Rectal smooth muscle tissue (tissue), 1 donor: ENCODE measurements at regions not wholly inside any gene's neighbourhood (a gene's known extent, or its start where the extent isn't known, plus 50 kb on each side); places are given as distances from the start of the nearest gene placed in this dataset.

ENCODE experiments used
- H3K27ac ChIP-seq: one replicate; pipeline ENCODE4 v1.7.0; 2013; ENCODE audit warnings: low read depth, low read length, inconsistent platforms
- H3K27me3 ChIP-seq: one replicate; pipeline ENCODE4 v1.7.0; 2013; ENCODE audit warnings: low read length; ENCODE audit not compliant: control insufficient read depth, insufficient read depth
- H3K36me3 ChIP-seq: one replicate; pipeline ENCODE4 v1.7.0; 2013; ENCODE audit warnings: low read length; ENCODE audit not compliant: control insufficient read depth, insufficient read depth
- H3K4me1 ChIP-seq: one replicate; pipeline ENCODE4 v1.7.0; 2013; ENCODE audit warnings: low read length; ENCODE audit not compliant: control insufficient read depth, insufficient read depth
- H3K4me3 ChIP-seq: one replicate; pipeline ENCODE4 v1.7.0; 2013; ENCODE audit warnings: low read length
- H3K9ac ChIP-seq: one replicate; pipeline ENCODE4 v1.7.0; 2013; ENCODE audit warnings: low read length

- H3K4me3 ChIP-seq: no peak overlapping the region
- no peaks in the 10 kb centered on the region for H3K27me3 ChIP-seq
- H3K36me3 ChIP-seq: no peaks in the 10 kb centered on the region
These were observed 99.8 kb upstream of the COPS8 start for GRCh38 chr2:236985761-236986339.

DNA sequence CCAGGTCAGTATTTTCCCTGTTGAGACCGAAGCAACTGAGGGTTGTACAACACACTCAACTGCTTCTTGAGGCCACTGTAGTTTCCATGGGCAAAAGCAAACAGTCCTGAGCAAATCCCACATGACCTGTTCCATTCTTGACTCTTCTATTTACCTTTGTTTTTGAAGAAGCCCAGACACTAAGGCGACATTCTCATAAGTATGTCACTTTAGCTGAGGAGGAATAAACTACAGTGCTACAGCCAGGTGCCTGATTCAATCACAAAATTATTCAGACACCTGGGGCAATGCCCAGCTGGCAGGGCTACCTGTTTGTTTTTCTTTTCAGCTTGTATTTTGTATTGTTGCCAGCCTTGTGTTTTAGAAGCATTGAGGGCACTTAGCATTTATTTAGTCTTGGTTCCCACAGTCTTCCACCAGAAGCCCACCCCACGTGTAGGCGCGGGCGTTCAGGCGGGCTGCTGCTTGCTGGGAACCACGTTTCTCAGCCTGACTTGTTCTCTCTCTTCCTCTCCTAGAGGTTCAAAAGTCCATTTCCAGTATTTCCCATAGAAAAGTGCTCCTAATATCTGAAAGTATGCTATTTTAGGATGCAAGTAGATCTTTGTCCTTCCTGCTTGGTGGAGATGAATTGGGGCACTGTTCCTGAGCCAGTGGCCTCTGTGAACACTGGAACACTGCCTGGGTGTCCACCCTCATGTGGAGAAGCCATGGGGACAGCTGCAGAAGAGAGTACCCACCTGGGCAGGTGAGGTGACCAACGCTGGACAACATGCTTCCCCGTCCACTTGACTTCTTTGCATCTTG, 99.0 kb upstream of the COPS8 start:
- Histone ChIP-seq H3K4me3 (no peak overlapping the region), H3K27ac (no peak overlapping the region), H3K36me3 (no peaks in the 10 kb centered on the region), H3K9ac (no peak overlapping the region), H3K27me3 (no peaks in the 10 kb centered on the region), H3K4me1 (peaks cover 2% of the 10 kb centered on the region)

More at GRCh38 chr2:236985761-236986339, 99.8 kb upstream of the COPS8 start:
- Histone ChIP-seq H3K27ac (no peak overlapping the region), H3K9ac (no peak overlapping the region), H3K4me1 (peaks cover 2% of the 10 kb centered on the region)

GRCh38 chr2:236988216-236988615, 97.5 kb upstream of the COPS8 start:
- Histone ChIP-seq H3K4me3 (no peak overlapping the region), H3K4me1 (peaks cover 2% of the 10 kb centered on the region), H3K9ac (no peak overlapping the region), H3K36me3 (no peaks in the 10 kb centered on the region), H3K27me3 (no peaks in the 10 kb centered on the region), H3K27ac (peak overlapping the region; percentile 62)

GRCh38 chr2:236988690-236989624, 96.7 kb upstream of the COPS8 start:
- Histone ChIP-seq H3K36me3 (no peaks in the 10 kb centered on the region), H3K27me3 (no peaks in the 10 kb centered on the region), H3K9ac (no peak overlapping the region), H3K4me3 (no peak overlapping the region), H3K27ac (peak overlapping the region; percentile 62), H3K4me1 (peaks cover 2% of the 10 kb centered on the region)

DNA sequence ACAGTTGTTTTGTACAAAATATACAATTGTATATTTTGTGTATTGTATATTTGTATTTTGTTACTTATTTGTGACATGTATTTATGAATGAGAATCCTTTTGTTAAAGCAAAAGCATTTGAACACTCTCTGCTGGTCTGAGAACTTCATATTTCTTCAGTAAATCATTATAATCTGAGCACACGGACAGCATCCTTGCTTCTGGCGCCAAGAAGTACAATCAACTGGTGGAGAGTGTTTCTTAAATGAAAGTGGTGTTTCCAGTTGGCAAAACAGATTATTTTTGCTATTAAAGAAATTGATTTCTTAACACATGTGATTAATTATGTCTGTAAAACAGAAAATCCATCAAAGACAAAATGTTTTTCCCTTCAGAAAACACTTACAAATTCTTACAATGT, 95.1 kb upstream of the COPS8 start:
- no peak overlapping the region for H3K4me3 ChIP-seq
- no peaks in the 10 kb centered on the region for H3K36me3 ChIP-seq
- no peaks in the 10 kb centered on the region for H3K27me3 ChIP-seq
- H3K4me1 ChIP-seq: peaks cover 2% of the 10 kb centered on the region
- H3K27ac ChIP-seq: no peak overlapping the region
- H3K9ac ChIP-seq: no peak overlapping the region

GRCh38 chr2:236991874-236992273, 93.8 kb upstream of the COPS8 start:
- H3K27me3 ChIP-seq: no peaks in the 10 kb centered on the region
- H3K9ac ChIP-seq: no peak overlapping the region
- no peak overlapping the region for H3K27ac ChIP-seq
- no peaks in the 10 kb centered on the region for H3K36me3 ChIP-seq
- peaks cover 2% of the 10 kb centered on the region for H3K4me1 ChIP-seq
- no peak overlapping the region for H3K4me3 ChIP-seq

DNA sequence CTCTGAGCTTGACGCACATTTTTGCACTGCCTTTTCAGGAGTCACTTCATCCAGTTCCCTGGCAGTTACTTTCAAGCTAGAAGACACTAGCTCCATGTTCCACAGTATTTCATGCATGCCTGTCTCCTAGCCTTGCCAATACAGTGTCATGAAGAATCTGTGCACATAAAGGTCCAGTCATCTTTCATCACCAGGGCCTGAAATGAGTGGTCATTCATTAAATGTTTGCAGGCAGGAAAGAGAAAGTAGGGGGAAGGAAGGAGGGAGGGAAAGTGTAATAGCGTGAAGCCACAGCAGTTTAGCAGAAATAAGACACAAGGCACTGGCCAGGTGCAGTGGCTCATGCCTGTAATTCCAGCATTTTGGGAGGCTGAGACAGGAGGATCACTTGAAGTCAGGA, 92.4 kb upstream of the COPS8 start:
- Histone ChIP-seq H3K36me3 (no peaks in the 10 kb centered on the region), H3K27ac (no peak overlapping the region), H3K9ac (no peak overlapping the region), H3K4me3 (no peak overlapping the region), H3K27me3 (no peaks in the 10 kb centered on the region), H3K4me1 (peaks cover under 1% of the 10 kb centered on the region)

DNA sequence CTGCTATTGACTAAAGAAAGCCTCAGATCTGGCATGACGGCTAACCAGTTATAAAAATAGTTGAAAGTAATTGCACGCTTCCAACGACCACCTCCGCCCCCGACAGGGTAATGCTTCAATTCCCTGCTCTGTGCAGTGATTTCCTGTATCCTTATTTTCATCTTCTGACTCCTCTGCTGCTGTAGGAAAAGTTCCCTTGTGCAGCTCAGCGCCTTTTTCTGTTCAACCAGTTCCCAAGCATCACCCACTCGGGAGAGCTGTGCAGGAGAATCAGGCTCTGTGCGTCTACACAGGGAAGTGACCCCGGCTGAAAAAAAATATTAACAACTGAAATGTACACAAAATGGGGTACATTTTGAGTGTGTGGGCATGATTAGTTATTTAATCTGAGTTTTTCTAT, 91.3 kb upstream of the COPS8 start:
- no peaks in the 10 kb centered on the region for H3K27me3 ChIP-seq
- no peak overlapping the region for H3K27ac ChIP-seq
- H3K4me1 ChIP-seq: no peaks in the 10 kb centered on the region
- no peaks in the 10 kb centered on the region for H3K36me3 ChIP-seq
- no peak overlapping the region for H3K9ac ChIP-seq
- no peak overlapping the region for H3K4me3 ChIP-seq

- no peaks in the 10 kb centered on the region for H3K36me3 ChIP-seq
- H3K27ac ChIP-seq: no peak overlapping the region
- H3K4me3 ChIP-seq: no peak overlapping the region
- H3K27me3 ChIP-seq: no peaks in the 10 kb centered on the region
- no peak overlapping the region for H3K9ac ChIP-seq
- H3K4me1 ChIP-seq: no peaks in the 10 kb centered on the region
These were observed 88.5 kb upstream of the COPS8 start for GRCh38 chr2:236997069-236997715.

DNA sequence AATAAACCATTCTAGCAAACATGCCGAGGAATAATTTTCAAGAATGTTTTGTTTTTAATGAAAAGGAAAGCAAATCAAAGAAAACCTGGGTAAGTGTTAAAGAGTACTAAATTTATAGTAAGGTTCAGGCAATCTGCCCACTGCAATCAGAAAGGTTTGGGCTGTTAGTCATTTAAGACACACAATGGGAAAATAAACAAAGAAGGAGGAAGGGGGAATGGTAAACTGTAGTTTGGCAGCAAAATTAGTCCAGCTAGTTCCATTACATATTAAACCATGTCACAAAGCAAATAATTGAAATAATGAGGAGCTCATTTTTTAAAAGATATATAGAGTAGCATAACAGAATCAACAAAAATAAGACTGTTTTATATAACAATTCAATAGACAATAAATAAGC, 87.5 kb upstream of the COPS8 start:
- no peaks in the 10 kb centered on the region for H3K36me3 ChIP-seq

DNA sequence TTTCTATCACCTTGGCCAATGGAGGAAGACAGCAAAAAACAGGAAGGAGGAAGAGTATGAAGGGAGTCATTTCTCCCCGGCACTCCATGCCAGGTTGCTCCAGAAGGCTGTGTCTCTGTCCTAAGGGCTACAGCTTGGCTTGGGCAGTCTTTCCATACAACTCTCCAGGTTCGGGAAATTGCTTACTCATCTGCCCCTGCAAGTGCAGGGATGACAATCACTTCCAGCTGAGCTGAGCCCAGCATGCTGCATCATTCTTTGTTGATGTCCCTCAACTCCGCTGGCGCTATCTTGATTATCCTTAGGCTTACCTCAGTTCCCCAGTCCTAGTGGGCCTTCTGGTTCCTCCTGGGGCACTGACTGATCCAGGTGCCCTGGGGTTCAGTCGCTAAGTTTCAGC, 86.9 kb upstream of the COPS8 start:
- H3K27me3 ChIP-seq: no peaks in the 10 kb centered on the region
- H3K36me3 ChIP-seq: no peaks in the 10 kb centered on the region
- H3K4me3 ChIP-seq: no peak overlapping the region
- no peaks in the 10 kb centered on the region for H3K4me1 ChIP-seq
- H3K27ac ChIP-seq: no peak overlapping the region
- no peak overlapping the region for H3K9ac ChIP-seq

More for the DNA sequence above, 87.5 kb upstream of the COPS8 start:
- H3K4me3 ChIP-seq: no peak overlapping the region
- H3K9ac ChIP-seq: no peak overlapping the region
- H3K27me3 ChIP-seq: no peaks in the 10 kb centered on the region
- H3K4me1 ChIP-seq: no peaks in the 10 kb centered on the region
- no peak overlapping the region for H3K27ac ChIP-seq

DNA sequence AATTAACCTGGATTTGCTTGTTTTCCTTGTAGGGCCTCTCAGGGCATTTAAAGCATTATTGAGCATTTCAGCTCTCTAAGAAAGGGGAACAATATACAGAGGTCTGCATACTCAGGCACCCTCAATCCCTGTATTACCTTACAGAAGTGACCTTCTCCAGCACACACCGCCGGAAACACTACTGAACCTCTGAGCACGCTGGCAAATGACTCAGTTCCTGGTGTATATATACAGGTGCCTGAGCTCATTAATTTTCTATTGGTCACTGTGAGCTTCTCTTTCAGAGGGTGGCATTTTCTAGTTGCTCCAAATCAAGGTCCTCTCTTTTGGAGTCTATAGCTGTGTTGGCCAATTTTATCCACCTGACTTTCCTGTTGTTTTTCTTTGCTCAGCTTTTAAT, 85.2 kb upstream of the COPS8 start:
- H3K27ac ChIP-seq: no peak overlapping the region
- H3K4me3 ChIP-seq: no peak overlapping the region
- H3K36me3 ChIP-seq: no peaks in the 10 kb centered on the region
- H3K9ac ChIP-seq: no peak overlapping the region
- H3K4me1 ChIP-seq: no peaks in the 10 kb centered on the region
- H3K27me3 ChIP-seq: no peaks in the 10 kb centered on the region
